Esophagus squamous epithelium (tissue), 5 donors: ENCODE measurements at regions not wholly inside any gene's neighbourhood (a gene's known extent, or its start where the extent isn't known, plus 50 kb on each side); places are given as distances from the start of the nearest gene placed in this dataset.

Experiments used
- DNase-seq: peaks from one replicate; lab custom pipeline; 2025; lab: John Stamatoyannopoulos, UW
- H3K27ac ChIP-seq, 4 donors: fragments of 200-600 bp; sonication (generic); one replicate each; pipeline ENCODE4 v1.5.1; 2016 to 2019; ENCODE audit warnings: mild to moderate bottlenecking in 1 of 4
- H3K27me3 ChIP-seq, 4 donors: fragments of 200-600 bp; sonication (generic); 1 replicate in 3 of 4; 2 replicates in 1 of 4; pipeline versions ENCODE4 v1.5.1 to v1.6.0; 2017 to 2021; ENCODE audit warnings: antibody characterized with exemption in 1 of 4
- H3K36me3 ChIP-seq, 3 donors: fragments of 200-600 bp; sonication (generic); one replicate each; pipeline ENCODE4 v1.5.1; 2016 to 2019
- H3K4me1 ChIP-seq, 3 donors: fragments of 200-600 bp; sonication (generic); one replicate each; pipeline ENCODE4 v1.5.1; 2017 to 2019
- H3K4me3 ChIP-seq, 4 donors: fragments of 200-600 bp; sonication (generic); 1 replicate in 3 of 4; 2 replicates in 1 of 4; pipeline ENCODE4 v1.5.1; 2016 to 2019; ENCODE audit warnings: mild to moderate bottlenecking in 2 of 4, moderate library complexity in 1 of 4
- H3K9me3 ChIP-seq, 3 donors: fragments of 200-600 bp; sonication (generic); one replicate each; pipeline ENCODE4 v1.5.1; 2016 to 2019
- POLR2A ChIP-seq, 4 donors: fragments of 450-650 bp; IDR thresholded peaks; one replicate each; pipeline ENCODE4 v1.6.1; 2017; ENCODE audit warnings: antibody characterized with exemption in 4 of 4, mild to moderate bottlenecking in 4 of 4, moderate library complexity in 3 of 4
- WGBS, 2 donors: methylation state at CpG; one replicate each; pipeline ENCODE4 v1.1.5; 2018; 5-methylcytosine and 5-hydroxymethylcytosine counted together
- intact Hi-C: fragments of 100-400 bp; cut with DNase I; formaldehyde crosslinking; loops from one replicate; pipeline ENCODE4 v1.15.0; 2022
- TF ChIP-seq, protein P1 (sequence below), 6 experiments: fragments of 450-650 bp in 4 of 6; fragments of 200-600 bp in 2 of 6; sonication (generic) in 2 of 6; IDR thresholded peaks; one replicate each; pipeline ENCODE4 v1.5.1; 2016 to 2019; ENCODE audit warnings: antibody characterized with exemption in 6 of 6, mild to moderate bottlenecking in 4 of 6, moderate library complexity in 4 of 6
- donor health status: DM: yes; HTN: yes; CAD: no.

DNA sequence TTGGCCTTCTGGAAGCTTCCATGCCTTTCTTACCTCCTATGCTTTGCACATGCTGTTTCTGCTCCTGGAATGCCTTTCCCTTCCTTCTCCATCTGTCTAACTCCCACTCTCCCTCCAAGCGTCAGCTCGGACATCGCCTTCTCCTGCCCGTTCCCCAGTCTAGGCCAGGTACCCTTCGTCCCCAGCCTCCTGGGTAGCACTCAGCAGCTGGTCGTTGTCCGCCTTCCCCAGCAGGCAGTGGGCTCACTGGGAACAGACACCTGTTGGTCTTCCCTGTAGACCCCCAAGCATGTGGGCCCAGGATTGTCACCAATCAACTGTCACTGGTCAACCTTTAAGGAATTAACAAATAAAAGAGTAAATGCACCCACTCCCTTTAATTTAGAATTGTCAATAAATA lies 202.2 kb downstream of the RGS3 start:
- no peak for DNase-seq
- Histone ChIP-seq H3K4me1 (no peaks in the 10 kb centered on the region), H3K9me3 (no peaks in the 10 kb centered on the region), H3K27ac (no peak overlapping the region), H3K36me3 (no peaks in the 10 kb centered on the region), H3K4me3 (no peak overlapping the region), H3K27me3 (peaks cover 0 to 17% (median 0%) of the 10 kb centered on the region in 4 donors)
- TF ChIP-seq, protein P1, sequence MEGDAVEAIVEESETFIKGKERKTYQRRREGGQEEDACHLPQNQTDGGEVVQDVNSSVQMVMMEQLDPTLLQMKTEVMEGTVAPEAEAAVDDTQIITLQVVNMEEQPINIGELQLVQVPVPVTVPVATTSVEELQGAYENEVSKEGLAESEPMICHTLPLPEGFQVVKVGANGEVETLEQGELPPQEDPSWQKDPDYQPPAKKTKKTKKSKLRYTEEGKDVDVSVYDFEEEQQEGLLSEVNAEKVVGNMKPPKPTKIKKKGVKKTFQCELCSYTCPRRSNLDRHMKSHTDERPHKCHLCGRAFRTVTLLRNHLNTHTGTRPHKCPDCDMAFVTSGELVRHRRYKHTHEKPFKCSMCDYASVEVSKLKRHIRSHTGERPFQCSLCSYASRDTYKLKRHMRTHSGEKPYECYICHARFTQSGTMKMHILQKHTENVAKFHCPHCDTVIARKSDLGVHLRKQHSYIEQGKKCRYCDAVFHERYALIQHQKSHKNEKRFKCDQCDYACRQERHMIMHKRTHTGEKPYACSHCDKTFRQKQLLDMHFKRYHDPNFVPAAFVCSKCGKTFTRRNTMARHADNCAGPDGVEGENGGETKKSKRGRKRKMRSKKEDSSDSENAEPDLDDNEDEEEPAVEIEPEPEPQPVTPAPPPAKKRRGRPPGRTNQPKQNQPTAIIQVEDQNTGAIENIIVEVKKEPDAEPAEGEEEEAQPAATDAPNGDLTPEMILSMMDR (IDR thresholded peaks at IDR 0.05), result no peak
- no peak for TF ChIP-seq POLR2A (IDR thresholded peaks at IDR 0.05)
- intact Hi-C loops, result loop anchor here (10.0 kb wide), 1 partner anchor 351 kb away; no protein-coding TSS in a partner anchor
- 84 to 97% methylated on average over 4 to 7 of the region's 7 CpGs for WGBS, 2 donors

DNA sequence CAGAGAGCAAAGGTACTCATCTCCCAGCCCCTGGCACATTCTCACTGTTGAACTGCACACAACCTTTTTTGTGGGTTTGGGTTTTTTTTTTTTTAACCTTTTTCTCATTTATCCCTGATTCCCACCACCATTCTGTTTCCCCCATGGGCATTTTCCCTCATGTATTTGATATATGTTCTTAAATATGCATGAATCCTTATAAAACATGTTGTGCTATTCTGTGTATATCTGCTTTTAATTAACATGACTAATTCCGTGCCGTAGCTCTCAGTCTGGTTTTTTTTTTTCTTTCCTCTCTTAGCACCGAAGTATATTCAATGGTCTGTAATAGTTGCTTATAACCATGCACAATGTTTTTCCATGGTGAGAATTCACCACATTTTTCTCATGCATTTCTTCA lies 204.5 kb downstream of the RGS3 start:
- no peak for TF ChIP-seq POLR2A (IDR thresholded peaks at IDR 0.05)
- TF ChIP-seq, protein P1 (IDR thresholded peaks at IDR 0.05), result no peak
- 64 to 74% methylated on average over 3 of the region's 3 CpGs for WGBS, 2 donors
- DNase-seq, result no peak
- no peak overlapping the region for H3K27ac ChIP-seq
- no peak overlapping the region for H3K4me3 ChIP-seq
- H3K36me3 ChIP-seq, result no peaks in the 10 kb centered on the region
- intact Hi-C loops, result loop anchor here (10.0 kb wide), 1 partner anchor 353 kb away; no protein-coding TSS in a partner anchor
- H3K9me3 ChIP-seq, result no peaks in the 10 kb centered on the region
- H3K4me1 ChIP-seq, result no peaks in the 10 kb centered on the region
- H3K27me3 ChIP-seq, result peaks cover 0 to 10% (median 0%) of the 10 kb centered on the region in 4 donors

DNA sequence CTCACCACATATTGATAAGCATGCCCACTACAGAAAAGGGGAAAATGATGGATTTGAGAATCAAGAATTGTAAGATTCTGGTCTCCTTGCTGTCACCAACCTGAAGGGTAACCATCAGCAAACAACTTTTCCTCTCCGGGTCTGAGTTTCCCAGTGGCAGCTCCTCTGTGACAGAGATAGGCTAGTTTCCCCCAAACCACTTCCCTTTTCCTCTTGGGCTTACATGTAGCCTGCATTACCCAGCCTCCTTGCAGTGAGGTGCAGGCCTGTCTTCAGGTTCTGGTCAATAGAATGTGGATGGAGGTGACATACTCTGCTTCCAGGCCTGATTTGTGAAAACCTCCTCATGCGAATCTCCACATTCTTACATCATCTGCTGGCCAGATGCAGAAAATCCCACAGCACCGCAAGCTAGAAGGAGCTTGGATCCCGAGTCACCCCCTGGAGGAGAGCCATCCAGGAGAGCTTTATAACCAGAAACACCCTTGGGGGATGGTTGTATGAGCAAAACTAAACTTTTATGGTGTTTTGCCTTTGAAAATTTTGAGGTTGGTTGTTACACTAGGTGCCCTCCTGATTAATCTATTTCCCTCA lies 206.1 kb downstream of the RGS3 start:
- Histone ChIP-seq H3K4me3 (no peak overlapping the region), H3K27me3 (peaks cover 0 to 19% (median 0%) of the 10 kb centered on the region in 4 donors), H3K4me1 (no peaks in the 10 kb centered on the region), H3K9me3 (no peaks in the 10 kb centered on the region), H3K27ac (no peak overlapping the region), H3K36me3 (no peaks in the 10 kb centered on the region)
- TF ChIP-seq POLR2A (IDR thresholded peaks at IDR 0.05), result no peak
- TF ChIP-seq, protein P1 (IDR thresholded peaks at IDR 0.05), result no peak
- intact Hi-C loops, result loop anchor here (10.0 kb wide), 1 partner anchor 355 kb away; no protein-coding TSS in a partner anchor
- DNase-seq, result no peak
- WGBS, 2 donors, result 63 to 72% methylated on average over 4 of the region's 4 CpGs

DNA sequence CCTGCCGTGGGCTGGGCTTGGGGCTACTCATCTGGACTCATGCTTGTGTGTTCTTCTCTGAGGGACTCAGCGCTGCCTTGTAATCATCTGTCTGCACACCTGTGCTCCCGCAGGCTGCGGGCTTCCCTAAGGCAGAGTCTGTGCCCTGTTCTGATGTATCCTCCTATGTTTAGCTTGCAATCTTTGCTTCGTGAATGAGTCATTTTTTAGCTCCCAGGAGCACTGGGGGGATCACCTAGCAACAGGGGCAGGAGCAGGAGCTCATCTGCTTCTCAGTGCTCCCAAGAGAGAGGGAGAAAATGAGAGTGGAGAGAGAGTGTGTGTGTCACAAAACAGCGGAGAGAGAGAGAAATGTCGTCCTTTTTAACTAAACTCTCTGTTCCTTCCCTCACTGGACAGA lies 202.4 kb upstream of the ZNF618 start:
- peaks cover 0 to 9% (median 0%) of the 10 kb centered on the region in 3 donors for H3K4me1 ChIP-seq
- TF ChIP-seq, protein P1 (IDR thresholded peaks at IDR 0.05), result no peak
- TF ChIP-seq POLR2A (IDR thresholded peaks at IDR 0.05), result no peak
- WGBS, 2 donors, result 67 to 81% methylated on average over 6 to 7 of the region's 7 CpGs
- H3K4me3 ChIP-seq, result no peak overlapping the region
- intact Hi-C loops, result no loop called here
- H3K27ac ChIP-seq, result no peak overlapping the region
- DNase-seq, result no peak
- peaks cover 0 to 54% (median 0%) of the 10 kb centered on the region in 4 donors for H3K27me3 ChIP-seq
- no peaks in the 10 kb centered on the region for H3K9me3 ChIP-seq
- no peaks in the 10 kb centered on the region for H3K36me3 ChIP-seq

DNA sequence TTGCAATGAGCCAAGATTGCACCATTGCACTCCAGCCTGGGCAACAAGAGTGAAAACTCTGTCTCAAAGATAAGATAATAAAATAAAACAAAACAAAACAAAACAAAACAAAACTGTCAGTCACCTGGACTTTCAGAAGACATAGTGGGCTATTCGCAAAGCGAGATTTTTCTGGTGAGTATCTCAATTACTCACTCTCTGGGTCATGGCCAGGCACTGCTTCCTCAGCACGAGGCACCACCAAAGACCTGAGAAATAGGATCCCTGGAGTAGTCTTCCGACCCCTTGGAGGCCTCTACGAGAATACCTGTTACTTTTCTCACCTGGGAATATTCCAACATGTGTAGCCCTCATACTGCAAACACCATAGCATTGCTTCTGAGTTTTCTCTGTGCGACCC lies 201.7 kb upstream of the ZNF618 start:
- H3K27ac ChIP-seq, result no peak overlapping the region
- H3K4me3 ChIP-seq, result no peak overlapping the region
- intact Hi-C loops, result no loop called here
- TF ChIP-seq, protein P1 (IDR thresholded peaks at IDR 0.05), result no peak
- TF ChIP-seq POLR2A (IDR thresholded peaks at IDR 0.05), result no peak
- H3K27me3 ChIP-seq, result peaks cover 0 to 57% (median 0%) of the 10 kb centered on the region in 4 donors
- H3K9me3 ChIP-seq, result no peaks in the 10 kb centered on the region
- no peak for DNase-seq
- H3K36me3 ChIP-seq, result no peaks in the 10 kb centered on the region
- H3K4me1 ChIP-seq, result peaks cover 0 to 9% (median 0%) of the 10 kb centered on the region in 3 donors
- WGBS, 2 donors, result 46 to 69% methylated on average over 5 to 6 of the region's 6 CpGs
